Right atrium auricular region (tissue), 2 donors: ENCODE measurements at regions not wholly inside any gene's neighbourhood (a gene's known extent, or its start where the extent isn't known, plus 50 kb on each side); places are given as distances from the start of the nearest gene placed in this dataset.
"Not testable (repeated sequence)": the region's sequence is repeated elsewhere in the genome, so short reads cannot be mapped to it uniquely, and the experiment has no call there.

ENCODE experiments used
- DNase-seq: peaks from one replicate; pipeline ENCODE4 v3.0.0-alpha.2; 2019; ENCODE audit warnings: low spot score
- H3K27ac ChIP-seq, 2 donors: fragments of 200-600 bp; sonication (generic); 1 replicate in 1 of 2; 2 replicates in 1 of 2; pipeline ENCODE4 v1.5.1; 2016 to 2019
- H3K27me3 ChIP-seq, 2 donors: fragments of 200-600 bp; sonication (generic); one replicate each; pipeline versions ENCODE4 v1.5.1 to v1.6.0; 2017 to 2019
- H3K36me3 ChIP-seq: fragments of 200-600 bp; sonication (generic); one replicate; pipeline ENCODE4 v1.5.1; 2016
- H3K4me1 ChIP-seq, 2 donors: fragments of 200-600 bp; sonication (generic); one replicate each; pipeline versions ENCODE4 v1.5.1 to v1.6.0; 2017 to 2019
- H3K4me3 ChIP-seq, 2 donors: fragments of 200-600 bp; sonication (generic); 1 replicate in 1 of 2; 2 replicates in 1 of 2; pipeline ENCODE4 v1.5.1; 2017 to 2019; ENCODE audit warnings: mild to moderate bottlenecking in 1 of 2, moderate library complexity in 1 of 2
- H3K9me3 ChIP-seq, 2 donors: fragments of 200-600 bp; sonication (generic); one replicate each; pipeline ENCODE4 v1.5.1; 2019

DNA sequence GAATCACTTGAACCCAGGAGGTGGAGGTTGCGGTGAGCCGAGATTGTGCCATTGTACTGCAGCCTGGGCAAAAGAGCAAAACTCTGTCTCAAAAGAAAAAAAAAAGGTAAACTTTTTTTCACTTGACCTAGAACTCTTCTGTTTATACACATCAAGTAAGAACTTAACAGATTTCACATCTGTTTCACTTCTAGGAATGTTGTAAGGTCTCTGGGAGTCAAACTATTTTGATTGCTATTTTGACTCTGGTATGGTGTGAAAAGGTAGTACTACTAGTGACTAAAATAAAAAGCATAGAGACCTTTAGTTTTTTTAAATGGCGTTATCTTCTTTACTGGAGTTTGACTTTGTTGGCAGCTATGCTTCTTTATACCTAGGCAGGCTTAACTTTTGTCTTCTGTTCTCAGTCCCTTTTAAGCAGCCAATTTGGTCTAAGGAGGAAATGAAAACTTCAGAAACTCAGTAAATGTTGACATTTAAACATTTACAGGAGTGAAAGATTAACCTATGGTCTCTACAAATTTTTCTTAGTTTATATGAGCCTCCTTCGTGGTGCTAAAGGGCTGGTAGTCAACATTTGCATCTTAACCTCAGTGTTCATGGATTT, 84.7 kb downstream of the METTL2B start:
- not testable (repeated sequence) for H3K36me3 ChIP-seq, H3K27me3 ChIP-seq, DNase-seq, H3K9me3 ChIP-seq, H3K4me3 ChIP-seq, H3K4me1 ChIP-seq, H3K27ac ChIP-seq

DNA sequence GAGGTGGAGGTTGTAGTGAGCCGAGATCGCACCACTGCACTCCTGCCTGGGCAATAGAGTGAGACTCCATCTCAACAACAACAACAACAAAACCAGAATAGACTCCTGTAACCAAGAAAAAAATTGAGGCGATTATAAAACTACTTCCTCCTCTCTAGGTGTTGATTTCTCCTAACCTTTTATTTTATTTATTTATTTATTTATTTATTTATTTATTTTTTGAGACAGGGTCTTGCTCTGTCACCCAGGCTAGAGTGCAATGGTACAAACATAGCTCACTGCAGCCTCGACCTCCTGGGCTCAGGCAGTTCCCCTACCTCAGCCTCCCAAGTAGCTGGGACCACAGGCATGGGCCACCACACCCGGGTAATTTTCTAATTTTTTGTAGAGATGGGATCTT, 86.2 kb downstream of the METTL2B start:
- not testable (repeated sequence) for H3K9me3 ChIP-seq, H3K27me3 ChIP-seq, DNase-seq, H3K4me3 ChIP-seq, H3K36me3 ChIP-seq, H3K4me1 ChIP-seq, H3K27ac ChIP-seq

DNA sequence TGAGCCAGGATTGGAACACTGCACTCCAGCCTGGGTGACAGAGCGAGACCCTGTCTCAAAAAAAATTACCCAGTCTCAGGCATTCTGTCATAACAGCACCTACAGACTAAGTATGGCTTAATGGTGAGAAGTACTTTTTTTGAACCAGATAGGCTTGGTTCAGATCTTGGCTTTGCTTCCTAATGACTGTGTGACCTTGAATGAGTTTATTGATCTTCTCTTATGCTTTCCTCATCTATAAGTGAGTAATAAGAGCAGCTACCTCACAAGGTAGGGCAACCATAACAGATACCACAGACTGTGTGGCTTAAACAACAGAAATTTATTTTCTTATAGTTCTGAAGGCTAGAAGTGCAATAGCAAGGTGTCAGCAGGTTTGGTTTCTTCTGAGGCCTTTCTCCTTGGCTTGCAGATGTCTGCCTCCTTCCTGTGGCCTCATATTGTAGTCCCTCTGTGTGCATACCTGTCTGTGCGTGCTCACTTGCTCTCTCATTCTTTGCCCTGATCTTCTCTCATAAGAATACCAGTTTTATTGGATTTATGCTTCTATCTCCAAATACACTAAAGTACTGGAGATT, 87.7 kb downstream of the METTL2B start:
- H3K27me3 ChIP-seq, DNase-seq, H3K27ac ChIP-seq, H3K36me3 ChIP-seq, H3K4me3 ChIP-seq, H3K4me1 ChIP-seq, H3K9me3 ChIP-seq: not testable (repeated sequence)

DNA sequence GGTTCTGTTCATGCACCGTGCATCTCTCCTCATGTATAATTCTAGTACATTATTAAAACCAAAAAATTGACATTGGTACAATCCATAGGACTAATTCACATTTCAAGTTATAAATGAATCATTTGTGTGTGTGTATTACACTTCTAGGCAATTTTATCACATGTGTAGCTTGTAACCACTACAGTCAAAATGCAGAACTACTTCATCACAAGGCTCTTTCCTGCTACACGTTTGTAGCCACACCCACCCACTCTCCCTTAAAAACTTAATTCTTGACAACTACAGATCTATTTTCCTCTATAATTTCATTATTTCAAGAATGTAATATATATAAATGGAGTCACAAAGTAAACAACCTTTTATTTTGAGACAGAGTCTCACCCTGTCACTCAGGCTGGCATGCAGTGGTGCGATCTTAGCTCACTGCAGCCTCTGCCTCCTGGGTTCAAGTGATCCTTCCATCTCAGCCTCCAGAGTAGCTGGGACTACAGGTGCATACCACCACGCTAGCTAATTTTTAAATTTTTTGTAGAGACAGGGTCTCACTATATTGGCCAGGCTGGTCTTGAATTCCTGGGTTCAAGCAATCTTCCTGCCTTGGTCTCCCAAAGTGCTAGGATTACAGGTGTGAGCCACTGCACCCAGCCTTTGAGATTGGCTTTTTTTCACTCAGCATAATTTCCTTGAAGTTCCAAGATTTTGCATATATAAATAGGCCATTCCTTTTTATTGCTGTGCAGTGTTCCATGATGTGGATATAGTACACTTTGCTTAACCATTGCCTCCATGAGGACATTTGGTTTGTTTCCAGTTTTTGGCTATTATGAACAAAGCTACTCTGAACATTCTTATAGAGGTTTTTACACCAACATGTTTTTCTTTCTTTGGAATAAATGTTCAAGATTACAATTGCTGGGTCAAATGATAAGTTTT, 88.7 kb downstream of the METTL2B start:
- H3K27me3 ChIP-seq, H3K36me3 ChIP-seq, H3K27ac ChIP-seq, H3K4me3 ChIP-seq, H3K9me3 ChIP-seq, DNase-seq, H3K4me1 ChIP-seq: not testable (repeated sequence)

DNA sequence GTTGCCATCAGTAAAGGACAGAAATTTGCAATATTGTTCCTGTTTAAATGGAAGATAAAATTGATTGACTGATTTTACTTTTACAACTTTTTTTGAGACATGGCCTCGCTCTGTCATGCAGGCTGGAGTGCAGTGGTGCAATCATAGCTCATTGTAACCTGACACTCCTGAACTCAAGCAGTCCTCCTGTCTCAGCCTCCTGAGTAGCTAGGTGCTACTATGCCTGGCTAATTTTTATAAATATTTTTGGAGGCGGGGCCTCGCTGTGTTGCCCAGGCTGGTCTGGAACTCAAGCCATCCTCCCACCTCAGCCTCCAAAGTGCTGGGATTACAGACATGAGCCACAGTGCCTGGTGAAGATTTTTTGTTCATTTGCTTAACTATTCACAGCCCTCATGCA, 96.8 kb upstream of the GARIN1A start:
- H3K4me3 ChIP-seq, H3K27ac ChIP-seq, H3K27me3 ChIP-seq, H3K9me3 ChIP-seq, DNase-seq, H3K4me1 ChIP-seq: not testable (repeated sequence)
- H3K36me3 ChIP-seq, result peaks cover 12% of the 10 kb centered on the region

DNA sequence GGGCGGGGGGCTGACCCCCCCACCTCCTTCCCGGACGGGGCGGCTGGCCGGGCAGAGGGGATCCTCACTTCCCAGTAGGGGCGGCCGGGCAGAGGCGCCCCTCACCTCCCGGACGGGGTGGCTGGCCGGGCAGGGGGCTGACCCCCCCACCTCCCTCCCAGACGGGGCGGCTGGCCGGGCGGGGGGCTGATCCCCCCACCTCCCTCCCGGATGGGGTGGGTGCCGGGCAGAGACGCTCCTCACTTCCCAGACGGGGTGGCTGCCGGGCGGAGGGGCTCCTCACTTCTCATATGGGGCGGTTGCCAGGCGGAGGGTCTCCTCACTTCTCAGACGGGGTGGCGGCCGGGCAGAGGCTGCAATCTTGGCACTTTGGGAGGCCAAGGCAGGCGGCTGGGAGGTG, 95.1 kb upstream of the GARIN1A start:
- not testable (repeated sequence) for DNase-seq, H3K27ac ChIP-seq, H3K27me3 ChIP-seq, H3K9me3 ChIP-seq, H3K4me1 ChIP-seq, H3K4me3 ChIP-seq
- peaks cover 12% of the 10 kb centered on the region for H3K36me3 ChIP-seq

DNA sequence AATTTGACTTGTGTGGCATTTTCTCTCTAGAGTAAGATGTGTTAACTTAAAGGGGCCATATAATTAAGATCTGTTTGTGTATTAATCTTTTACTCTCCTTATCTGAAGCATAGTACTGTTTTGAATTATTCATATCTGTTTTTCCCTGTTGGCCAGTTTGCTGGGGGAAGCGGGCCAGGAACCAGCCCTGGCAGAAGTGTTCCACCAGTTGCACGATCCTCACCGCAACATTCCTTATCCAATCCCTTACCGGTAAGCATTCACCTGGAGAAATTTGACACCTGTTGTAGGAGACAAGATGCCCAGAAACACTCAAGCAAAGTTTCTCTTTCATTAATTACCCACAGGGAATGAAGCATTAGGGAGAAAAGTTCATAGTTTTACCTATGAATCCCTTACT, 92.2 kb upstream of the GARIN1A start:
- not testable (repeated sequence) for H3K4me3 ChIP-seq, H3K4me1 ChIP-seq, H3K27me3 ChIP-seq, DNase-seq, H3K27ac ChIP-seq, H3K9me3 ChIP-seq
- H3K36me3 ChIP-seq, result peaks cover 24% of the 10 kb centered on the region

DNA sequence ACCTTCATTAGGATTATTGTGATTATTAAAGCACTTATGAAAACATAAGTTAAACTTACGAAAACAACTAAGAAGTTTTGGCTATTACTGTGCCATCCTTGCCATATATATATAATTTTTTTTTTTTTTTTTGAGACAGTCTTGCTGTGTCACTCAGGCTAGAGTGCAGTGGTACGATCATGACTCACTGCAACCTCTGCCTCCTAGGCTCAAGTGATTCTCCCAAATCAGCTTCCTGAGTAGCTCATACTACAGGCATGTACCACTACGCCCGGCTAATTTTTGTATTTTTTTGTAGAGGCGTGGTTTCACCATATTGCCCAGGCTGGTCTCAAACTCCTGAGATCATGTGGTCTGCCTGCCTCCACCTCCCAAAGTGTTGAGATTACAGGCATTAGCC, 91.0 kb upstream of the GARIN1A start:
- H3K9me3 ChIP-seq, H3K4me1 ChIP-seq, DNase-seq, H3K27me3 ChIP-seq, H3K4me3 ChIP-seq, H3K27ac ChIP-seq: not testable (repeated sequence)
- H3K36me3 ChIP-seq, result peaks cover 17% of the 10 kb centered on the region

DNA sequence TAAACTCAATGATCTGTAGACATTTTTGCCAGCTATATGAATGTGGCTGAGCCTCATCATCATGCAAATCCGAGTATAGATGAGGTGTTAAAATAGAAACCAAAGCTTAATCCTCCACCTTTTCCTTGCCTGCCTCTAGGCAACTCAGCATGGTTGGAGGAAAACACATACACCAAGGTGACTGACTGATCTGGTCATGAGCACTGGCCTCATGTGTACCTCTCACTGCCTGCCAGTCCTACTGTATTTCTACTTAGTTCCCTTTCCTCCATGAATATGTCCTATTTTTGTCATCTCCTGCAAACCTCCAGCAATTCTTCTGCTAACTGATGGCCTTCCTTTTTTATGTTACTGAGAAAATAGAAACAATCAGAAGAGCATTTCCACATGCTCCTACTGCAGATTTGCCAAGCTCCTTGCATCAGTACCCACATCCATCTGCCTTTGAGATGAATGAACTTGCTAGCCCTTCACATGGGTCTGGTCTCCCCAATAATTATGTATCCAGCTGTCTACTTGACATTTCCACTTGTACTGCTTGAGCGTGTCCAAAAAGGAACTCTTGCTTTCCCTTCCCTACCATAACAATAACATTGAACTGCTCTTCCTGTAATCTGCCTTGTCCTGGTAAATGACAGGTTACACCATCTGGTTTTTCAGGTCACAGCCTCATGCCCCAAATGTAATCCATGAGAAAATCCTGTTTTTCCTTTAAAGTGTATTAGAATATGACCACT, 90.1 kb upstream of the GARIN1A start:
- H3K4me1 ChIP-seq, H3K9me3 ChIP-seq, H3K4me3 ChIP-seq, H3K27ac ChIP-seq, H3K27me3 ChIP-seq, DNase-seq: not testable (repeated sequence)
- peaks cover 17% of the 10 kb centered on the region for H3K36me3 ChIP-seq

DNA sequence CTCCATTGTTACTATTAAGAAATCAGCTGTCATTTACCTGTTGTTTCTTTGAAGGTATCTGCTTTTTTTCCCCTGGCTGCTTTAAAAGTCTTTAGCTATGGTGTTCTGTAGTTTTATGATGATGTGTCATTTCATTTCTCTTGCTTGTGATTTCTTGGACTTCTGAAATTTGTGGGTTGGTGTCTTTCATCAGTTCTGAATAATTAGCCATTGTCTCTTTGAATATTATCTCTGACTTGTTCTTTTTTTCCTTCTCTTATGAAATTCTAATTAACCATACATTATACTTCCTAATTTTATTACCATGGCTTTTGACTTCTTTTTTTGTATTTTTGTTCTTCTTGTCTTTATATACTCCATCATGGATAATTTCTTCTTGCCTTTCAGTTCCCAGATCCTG, 85.4 kb upstream of the GARIN1A start:
- peaks cover 17% of the 10 kb centered on the region for H3K36me3 ChIP-seq
- not testable (repeated sequence) for H3K9me3 ChIP-seq, H3K4me1 ChIP-seq, H3K4me3 ChIP-seq, DNase-seq, H3K27me3 ChIP-seq, H3K27ac ChIP-seq
